GM23248 (cell line): ENCODE measurements at regions not wholly inside any gene's neighbourhood (a gene's known extent, or its start where the extent isn't known, plus 50 kb on each side); places are given as distances from the start of the nearest gene placed in this dataset.

ENCODE experiments used
- DNase-seq: peaks from one replicate; pipeline ENCODE4 v3.0.0-alpha.2; 2015
- H2AFZ ChIP-seq: fragments of 200-600 bp; sonication (generic); 2 replicates; pipeline ENCODE4 v1.6.1; 2016; ENCODE audit warnings: antibody characterized with exemption
- H3F3A ChIP-seq: fragments of 200-600 bp; sonication (generic); 2 replicates; pipeline ENCODE4 v1.6.1; 2016; ENCODE audit warnings: mild to moderate bottlenecking, antibody characterized with exemption, mixed run types; ENCODE audit not compliant: insufficient read depth
- H3K27ac ChIP-seq: fragments of 200-600 bp; sonication (generic); 2 replicates; pipeline ENCODE4 v1.5.1; 2016; ENCODE audit warnings: mild to moderate bottlenecking
- H3K27me3 ChIP-seq: fragments of 200-600 bp; sonication (generic); replicated peaks from 2 replicates; pipeline ENCODE4 v1.6.1; 2016; ENCODE audit warnings: mild to moderate bottlenecking; ENCODE audit not compliant: insufficient read depth
- H3K36me3 ChIP-seq: fragments of 200-600 bp; sonication (generic); 2 replicates; pipeline ENCODE4 v1.6.1; 2016; ENCODE audit warnings: low read depth, mild to moderate bottlenecking
- H3K4me1 ChIP-seq: fragments of 200-600 bp; sonication (generic); 2 replicates; pipeline ENCODE4 v1.6.1; 2016; ENCODE audit warnings: mild to moderate bottlenecking; ENCODE audit not compliant: insufficient read depth
- H3K4me2 ChIP-seq: fragments of 200-600 bp; sonication (generic); one replicate; pipeline ENCODE4 v1.6.1; 2016; ENCODE audit warnings: mild to moderate bottlenecking; ENCODE audit not compliant: unreplicated experiment
- H3K4me3 ChIP-seq: fragments of 200-600 bp; sonication (generic); 2 replicates; pipeline ENCODE4 v1.5.1; 2016; ENCODE audit warnings: mild to moderate bottlenecking
- H3K79me2 ChIP-seq: fragments of 200-600 bp; sonication (generic); 2 replicates; pipeline ENCODE4 v1.6.1; 2016; ENCODE audit warnings: mild to moderate bottlenecking; ENCODE audit not compliant: insufficient read depth
- H3K9ac ChIP-seq: fragments of 200-600 bp; sonication (generic); 2 replicates; pipeline ENCODE4 v1.6.1; 2016; ENCODE audit warnings: mild to moderate bottlenecking
- H3K9me2 ChIP-seq: fragments of 200-600 bp; sonication (generic); 2 replicates; pipeline ENCODE4 v1.6.1; 2016; ENCODE audit warnings: mixed run types, mild to moderate bottlenecking, moderate library complexity; ENCODE audit not compliant: insufficient read depth
- H3K9me3 ChIP-seq: fragments of 200-600 bp; sonication (generic); one replicate; pipeline ENCODE4 v1.6.1; 2017; ENCODE audit warnings: low read depth
- H4K20me1 ChIP-seq: fragments of 200-600 bp; sonication (generic); 2 replicates; pipeline ENCODE4 v1.6.0; 2016; ENCODE audit not compliant: insufficient read depth
- EZH2 ChIP-seq: fragments of 200-600 bp; sonication (generic); IDR thresholded peaks from 2 replicates; pipeline ENCODE4 v1.6.1; 2018; ENCODE audit warnings: antibody characterized with exemption, mild to moderate bottlenecking; ENCODE audit not compliant: insufficient read depth, poor library complexity, severe bottlenecking
- EZH2phosphoT487 ChIP-seq: fragments of 200-600 bp; sonication (generic); IDR thresholded peaks from 2 replicates; pipeline ENCODE4 v1.6.1; 2018; ENCODE audit warnings: antibody characterized with exemption, moderate library complexity, mild to moderate bottlenecking, low read depth; ENCODE audit not compliant: insufficient read depth
- WGBS, 2 experiments: methylation state at CpG; one replicate each; pipeline ENCODE4 v1.1.6; 2015 to 2017; ENCODE audit warnings: low lambda C conversion rate in 2 of 2, low coverage in 1 of 2; ENCODE audit errors: missing lambda C conversion rate in 2 of 2; 5-methylcytosine and 5-hydroxymethylcytosine counted together
- in situ Hi-C: fragments of 300-500 bp; cut with MboI; formaldehyde crosslinking; loops from 2 replicates; pipeline ENCODE4 v1.15.0; 2020

GRCh38 chr16:52386694-52387093, 160.2 kb downstream of the TOX3 start:
- no peaks in the 10 kb centered on the region for H3K9me3 ChIP-seq
- no peak for TF ChIP-seq EZH2phosphoT487
- TF ChIP-seq EZH2 = no peak
- no peaks in the 10 kb centered on the region for H4K20me1 ChIP-seq
- H2AFZ ChIP-seq = no peak overlapping the region
- no peak overlapping the region for H3K27ac ChIP-seq
- no peaks in the 10 kb centered on the region for H3K79me2 ChIP-seq
- no peak overlapping the region for H3K4me2 ChIP-seq
- WGBS, 2 experiments = 22 to 27% methylated on average over 3 of the region's 3 CpGs
- H3K4me1 ChIP-seq = no peaks in the 10 kb centered on the region
- H3K27me3 ChIP-seq = no peaks in the 10 kb centered on the region
- no peaks in the 10 kb centered on the region for H3K36me3 ChIP-seq
- no peak overlapping the region for H3K9ac ChIP-seq
- DNase-seq = no peak
- no peaks in the 10 kb centered on the region for H3K9me2 ChIP-seq
- H3F3A ChIP-seq = no peaks in the 10 kb centered on the region
- in situ Hi-C loops = no loop called here
- H3K4me3 ChIP-seq = no peak overlapping the region

DNA sequence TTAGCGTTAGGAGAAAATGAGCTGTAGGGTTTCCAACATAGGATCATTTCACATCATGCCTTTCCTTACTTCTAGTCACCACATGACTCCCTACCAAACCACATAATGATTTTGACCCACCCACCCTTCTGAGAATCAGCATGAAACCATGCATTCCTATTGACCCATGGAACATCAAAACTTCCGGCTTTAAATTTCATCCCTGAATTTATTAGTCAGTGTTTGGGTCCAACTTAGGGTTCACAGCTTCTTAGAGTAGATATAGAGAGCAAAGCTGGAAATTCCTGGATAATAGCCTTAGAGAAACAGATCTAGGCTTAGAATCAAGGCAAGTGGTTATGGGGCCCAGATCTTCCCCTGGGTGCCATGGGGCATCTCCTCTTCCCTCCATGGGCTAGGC, 162.6 kb downstream of the TOX3 start:
- H3K79me2 ChIP-seq = no peaks in the 10 kb centered on the region
- no peak overlapping the region for H3K4me2 ChIP-seq
- no peak overlapping the region for H3K9ac ChIP-seq
- H3K9me2 ChIP-seq = no peaks in the 10 kb centered on the region
- DNase-seq = no peak
- no peak for TF ChIP-seq EZH2
- WGBS, 2 experiments = 59 to 69% methylated on average over 2 of the region's 2 CpGs
- no peaks in the 10 kb centered on the region for H3K4me1 ChIP-seq
- in situ Hi-C loops = no loop called here
- H3K27ac ChIP-seq = no peak overlapping the region
- H3K4me3 ChIP-seq = no peak overlapping the region
- no peaks in the 10 kb centered on the region for H3K27me3 ChIP-seq
- no peaks in the 10 kb centered on the region for H3K36me3 ChIP-seq
- H2AFZ ChIP-seq = no peak overlapping the region
- no peaks in the 10 kb centered on the region for H4K20me1 ChIP-seq
- H3F3A ChIP-seq = no peaks in the 10 kb centered on the region
- H3K9me3 ChIP-seq = no peaks in the 10 kb centered on the region

DNA sequence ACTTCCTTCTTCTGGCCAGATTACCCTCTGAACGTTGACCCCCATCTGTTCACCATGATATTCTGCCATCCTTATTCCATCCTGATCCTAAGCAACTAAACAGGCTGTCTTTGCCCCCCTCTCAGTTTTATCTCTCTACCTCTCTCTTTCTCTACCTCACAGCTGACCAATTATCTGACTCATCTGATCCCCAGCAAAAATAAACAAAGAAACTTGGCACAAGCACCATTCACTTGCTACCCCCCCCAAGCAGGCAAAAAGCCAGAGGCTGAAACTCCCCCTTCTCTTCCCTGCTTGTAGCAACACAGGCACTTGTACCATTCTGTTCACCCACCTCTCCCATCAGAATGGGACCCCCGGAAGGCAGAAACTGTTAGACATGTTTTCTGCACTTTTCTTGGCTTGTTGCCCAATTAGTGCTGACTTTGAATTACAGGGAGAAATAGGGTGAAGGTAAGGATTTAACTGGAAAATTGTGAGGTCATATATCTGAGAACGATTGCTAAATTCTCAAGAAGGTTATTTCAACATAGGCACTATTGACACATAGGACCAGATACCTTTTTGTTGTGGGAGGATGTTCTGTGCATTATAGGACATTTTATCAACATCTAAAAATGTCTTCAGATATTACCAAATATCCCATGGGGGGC, 163.2 kb downstream of the TOX3 start:
- no peak overlapping the region for H3K4me3 ChIP-seq
- H3K36me3 ChIP-seq = no peaks in the 10 kb centered on the region
- H3K27ac ChIP-seq = no peak overlapping the region
- no peak for DNase-seq
- no peaks in the 10 kb centered on the region for H3K79me2 ChIP-seq
- H2AFZ ChIP-seq = no peak overlapping the region
- H3K4me1 ChIP-seq = no peaks in the 10 kb centered on the region
- no peaks in the 10 kb centered on the region for H4K20me1 ChIP-seq
- TF ChIP-seq EZH2 (no peak), EZH2phosphoT487 (no peak)
- no peaks in the 10 kb centered on the region for H3F3A ChIP-seq
- H3K9me3 ChIP-seq = no peaks in the 10 kb centered on the region
- no peak overlapping the region for H3K4me2 ChIP-seq
- H3K9ac ChIP-seq = no peak overlapping the region
- in situ Hi-C loops = no loop called here
- WGBS, 2 experiments = 15% methylated on average over 3 of the region's 3 CpGs
- H3K9me2 ChIP-seq = no peaks in the 10 kb centered on the region
- no peaks in the 10 kb centered on the region for H3K27me3 ChIP-seq

DNA sequence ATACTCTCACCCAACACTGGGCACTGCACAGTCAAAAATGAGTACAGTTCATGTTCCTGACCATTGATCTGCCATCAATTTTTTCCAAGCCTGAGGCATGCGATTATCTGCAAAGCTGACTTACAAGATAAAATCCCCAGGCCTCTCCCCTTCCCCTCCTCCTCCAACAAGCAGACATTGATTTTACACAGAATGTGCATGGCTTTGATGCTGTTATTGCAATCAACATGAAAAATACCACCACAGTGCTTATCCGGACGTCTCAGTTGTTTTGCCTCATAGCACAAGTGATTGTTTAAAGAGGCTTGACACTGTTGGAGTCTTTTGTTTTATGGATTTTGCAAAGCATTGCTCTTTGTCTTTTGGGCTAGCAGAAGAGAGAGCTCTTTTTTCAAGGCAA, 163.8 kb downstream of the TOX3 start:
- Histone ChIP-seq H3K4me3 (no peak overlapping the region), H3K79me2 (no peaks in the 10 kb centered on the region), H3K9me2 (no peaks in the 10 kb centered on the region), H3F3A (no peaks in the 10 kb centered on the region), H2AFZ (no peak overlapping the region), H4K20me1 (no peaks in the 10 kb centered on the region), H3K4me2 (no peak overlapping the region), H3K27ac (no peak overlapping the region), H3K27me3 (no peaks in the 10 kb centered on the region), H3K9ac (no peak overlapping the region), H3K9me3 (no peaks in the 10 kb centered on the region), H3K36me3 (no peaks in the 10 kb centered on the region), H3K4me1 (no peaks in the 10 kb centered on the region)
- no peak for DNase-seq
- in situ Hi-C loops = no loop called here
- WGBS, 2 experiments = 43 to 50% methylated on average over 3 of the region's 3 CpGs
- no peak for TF ChIP-seq EZH2phosphoT487
- no peak for TF ChIP-seq EZH2

GRCh38 chr16:52379551-52379950, 167.4 kb downstream of the TOX3 start:
- in situ Hi-C loops = no loop called here

More at GRCh38 chr16:52379551-52379950, 167.4 kb downstream of the TOX3 start:
- H4K20me1 ChIP-seq = no peaks in the 10 kb centered on the region
- DNase-seq = no peak
- H3K9me2 ChIP-seq = no peaks in the 10 kb centered on the region
- no peak overlapping the region for H3K27ac ChIP-seq
- no peak overlapping the region for H2AFZ ChIP-seq
- no peaks in the 10 kb centered on the region for H3K27me3 ChIP-seq
- H3K9ac ChIP-seq = no peak overlapping the region
- no peaks in the 10 kb centered on the region for H3K4me1 ChIP-seq
- H3K4me2 ChIP-seq = no peak overlapping the region
- no peaks in the 10 kb centered on the region for H3F3A ChIP-seq
- H3K79me2 ChIP-seq = no peaks in the 10 kb centered on the region
- TF ChIP-seq EZH2phosphoT487 (no peak), EZH2 (no peak)
- H3K9me3 ChIP-seq = no peaks in the 10 kb centered on the region
- 8 to 32% methylated on average over 1 of the region's 1 CpG for WGBS, 2 experiments
- no peaks in the 10 kb centered on the region for H3K36me3 ChIP-seq
- H3K4me3 ChIP-seq = no peak overlapping the region
